Esophagus squamous epithelium (tissue), 4 donors: ENCODE measurements at regions not wholly inside any gene's neighbourhood (a gene's known extent, or its start where the extent isn't known, plus 50 kb on each side); places are given as distances from the start of the nearest gene placed in this dataset.

Experiments used
- CTCF ChIP-seq, 6 experiments: fragments of 450-650 bp in 4 of 6; fragments of 200-600 bp in 2 of 6; sonication (generic) in 2 of 6; IDR thresholded peaks; one replicate each; pipeline ENCODE4 v1.5.1; 2016 to 2019; ENCODE audit warnings: antibody characterized with exemption in 6 of 6, mild to moderate bottlenecking in 4 of 6, moderate library complexity in 4 of 6
- POLR2A ChIP-seq, 4 donors: fragments of 450-650 bp; IDR thresholded peaks; one replicate each; pipeline ENCODE4 v1.6.1; 2017; ENCODE audit warnings: antibody characterized with exemption in 4 of 4, mild to moderate bottlenecking in 4 of 4, moderate library complexity in 3 of 4

GRCh38 chr12:34400411-34400881, 378.1 kb downstream of the ALG10 start:
- no peak for TF ChIP-seq CTCF (IDR thresholded peaks at IDR 0.05)
- TF ChIP-seq POLR2A (IDR thresholded peaks at IDR 0.05) = no peak
